NCI-H510A treated with DMSO at 0.1 percent for 48 hours (cell line): ENCODE measurements at regions not wholly inside any gene's neighbourhood (a gene's known extent, or its start where the extent isn't known, plus 50 kb on each side); places are given as distances from the start of the nearest gene placed in this dataset.
"Not testable (repeated sequence)": the region's sequence is repeated elsewhere in the genome, so short reads cannot be mapped to it uniquely, and the experiment has no call there.

ENCODE experiments used
- DNase-seq: peaks from one replicate; lab custom pipeline; 2025; lab: John Stamatoyannopoulos, UW

DNA sequence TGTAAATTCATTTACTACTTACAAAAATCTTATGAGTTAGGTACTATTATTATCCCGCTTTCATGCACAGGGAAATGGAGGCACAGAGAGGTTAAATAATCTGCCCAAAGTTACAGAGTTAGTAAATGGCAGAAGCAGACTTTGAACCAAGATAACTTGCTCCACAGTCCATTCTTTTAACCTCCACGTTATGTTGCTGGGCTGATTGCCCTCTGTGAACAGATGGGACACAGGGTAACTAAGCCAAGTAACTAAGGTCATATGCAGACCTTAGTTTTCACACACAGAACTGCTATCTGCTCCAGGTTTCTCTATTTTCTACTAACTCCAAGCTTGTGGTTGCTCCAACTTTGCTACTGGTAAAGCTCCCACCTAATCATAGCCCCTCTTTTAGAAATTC, 147.1 kb upstream of the IFNG-AS1 start:
- DNase-seq, result no peak

DNA sequence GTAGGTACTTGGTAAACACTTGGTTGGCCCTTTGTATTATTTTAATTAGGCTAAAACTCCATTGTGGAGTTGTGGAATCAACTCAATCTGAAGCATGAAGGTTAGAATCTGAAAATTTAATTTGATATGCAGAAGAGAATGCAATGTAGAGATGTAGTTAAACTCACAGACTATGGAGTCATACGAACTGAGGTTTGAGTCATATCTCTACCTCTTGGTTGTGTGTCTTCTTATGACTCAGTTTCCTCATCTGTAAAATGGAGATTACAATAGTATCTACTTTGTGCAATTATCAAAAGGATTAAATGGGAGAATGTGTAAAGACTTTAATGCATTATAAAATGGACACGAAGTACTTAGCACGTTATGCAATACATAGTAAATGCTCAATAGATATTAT, 146.0 kb upstream of the IFNG-AS1 start:
- no peak for DNase-seq

DNA sequence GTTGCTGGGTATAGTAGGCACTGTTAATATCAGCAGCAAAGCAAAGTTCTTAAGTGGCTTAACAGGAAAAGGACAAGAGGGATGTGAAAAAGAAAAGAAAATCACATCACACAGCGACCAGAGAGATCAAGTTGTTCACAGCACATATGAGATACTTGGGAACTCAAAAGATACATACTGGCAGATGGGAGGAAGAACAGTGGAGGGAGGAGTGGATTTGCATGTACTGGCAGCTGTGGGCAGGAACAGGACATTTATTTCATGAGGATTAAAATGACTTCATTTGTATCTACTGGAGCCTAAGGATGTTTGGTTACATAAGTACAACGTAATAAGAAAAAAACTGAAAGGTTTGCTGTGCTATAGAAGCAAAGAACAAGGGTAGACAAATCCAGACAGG, 136.5 kb upstream of the IFNG-AS1 start:
- no peak for DNase-seq

GRCh38 chr12:67853204-67853603, 136.0 kb upstream of the IFNG-AS1 start:
- no peak for DNase-seq

DNA sequence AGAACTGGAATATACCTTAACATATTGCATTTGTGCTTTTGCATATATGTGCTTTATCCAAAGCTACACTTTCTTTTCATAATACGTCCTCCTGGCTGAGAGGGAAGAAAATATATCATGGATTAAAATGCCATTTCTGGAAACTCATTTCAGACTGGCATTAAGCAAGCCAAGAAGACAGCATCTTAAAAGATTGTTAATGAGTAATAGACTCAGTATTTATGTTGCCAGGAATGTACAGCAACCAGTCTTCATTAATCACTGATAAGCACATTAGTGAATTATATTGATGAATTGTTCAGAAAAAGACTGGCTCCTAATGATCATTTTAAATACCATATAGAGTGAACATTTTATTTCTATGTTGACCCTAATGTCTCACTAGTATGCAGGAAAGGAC, 134.9 kb upstream of the IFNG-AS1 start:
- DNase-seq, result no peak

GRCh38 chr12:67855103-67855502, 134.1 kb upstream of the IFNG-AS1 start:
- DNase-seq, result no peak

DNA sequence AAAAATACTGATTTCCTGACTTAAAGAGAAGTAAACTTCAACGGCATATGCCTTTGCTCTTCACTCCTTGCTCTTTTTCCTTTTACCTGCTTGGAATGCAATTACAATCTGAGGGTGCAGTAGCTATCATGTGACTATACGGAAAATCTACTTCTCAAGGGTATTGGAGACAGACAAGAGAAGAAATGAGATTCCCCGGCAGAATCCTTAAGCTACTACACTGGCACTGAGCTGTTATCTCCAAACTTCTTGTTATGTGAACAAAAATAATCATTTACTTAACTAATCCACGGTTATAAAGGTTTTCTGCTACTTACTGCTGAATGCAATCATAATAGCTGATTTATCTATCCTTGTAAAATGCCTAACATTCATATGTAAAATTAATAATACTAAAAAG, 118.0 kb upstream of the IFNG-AS1 start:
- no peak for DNase-seq

DNA sequence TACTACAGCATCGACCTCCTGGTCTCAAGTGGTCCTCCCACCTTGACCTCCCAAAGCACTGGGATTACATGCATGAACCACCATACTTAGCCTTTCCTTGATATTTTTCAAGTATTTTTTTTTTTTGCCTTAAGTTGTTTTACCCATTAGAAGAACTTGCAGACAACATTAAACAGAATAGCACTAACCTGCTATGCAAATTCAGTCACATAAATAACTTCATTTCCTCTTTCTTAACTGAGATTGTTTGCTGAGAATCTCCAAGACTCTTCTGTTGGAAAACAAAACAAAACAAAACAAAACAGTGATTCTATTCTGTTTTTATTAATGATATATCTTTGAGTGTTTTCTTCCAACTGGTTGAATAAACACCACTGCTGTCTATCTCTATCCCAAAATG, 115.9 kb upstream of the IFNG-AS1 start:
- DNase-seq, result no peak

- no peak for DNase-seq
Measured at GRCh38 chr12:67876305-67876915, 112.8 kb upstream of the IFNG-AS1 start.

DNA sequence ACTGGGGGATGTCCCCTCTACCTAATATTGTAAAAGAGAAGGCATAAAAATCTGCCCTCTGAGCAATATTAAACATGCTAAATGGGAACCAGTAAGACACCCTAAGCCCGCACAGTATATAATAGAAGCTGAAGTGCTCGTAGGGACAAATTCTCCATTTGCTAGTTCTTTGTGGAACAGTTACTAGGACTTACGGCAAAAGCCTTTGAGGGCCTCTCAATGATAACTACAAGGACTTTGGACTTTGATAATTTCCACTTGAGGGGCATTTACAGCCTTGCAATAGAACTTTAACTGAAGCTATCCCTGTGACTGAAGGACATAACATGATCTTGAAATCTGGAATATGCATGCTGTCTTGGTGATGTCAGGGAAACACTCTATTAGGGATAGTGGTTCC, 111.5 kb upstream of the IFNG-AS1 start:
- no peak for DNase-seq

DNA sequence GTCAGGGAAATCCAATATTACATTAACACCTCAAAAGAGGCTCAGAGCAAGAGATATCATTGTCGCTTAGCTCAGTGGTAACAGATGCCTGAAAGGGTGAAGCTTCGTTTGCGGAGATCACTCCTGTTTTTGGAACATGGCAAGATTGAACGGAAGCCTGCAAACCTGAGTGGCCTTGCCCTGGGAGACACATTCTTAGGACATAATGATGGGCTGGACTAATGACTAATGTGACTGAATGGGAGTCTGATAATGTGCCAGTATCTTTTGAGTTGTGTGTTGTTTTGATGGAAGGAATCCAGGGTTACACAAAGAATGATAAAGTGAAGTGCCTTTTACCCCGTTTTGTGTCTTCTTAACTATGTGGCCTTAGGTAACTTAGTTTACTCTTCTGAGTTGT, 109.3 kb upstream of the IFNG-AS1 start:
- no peak for DNase-seq

DNA sequence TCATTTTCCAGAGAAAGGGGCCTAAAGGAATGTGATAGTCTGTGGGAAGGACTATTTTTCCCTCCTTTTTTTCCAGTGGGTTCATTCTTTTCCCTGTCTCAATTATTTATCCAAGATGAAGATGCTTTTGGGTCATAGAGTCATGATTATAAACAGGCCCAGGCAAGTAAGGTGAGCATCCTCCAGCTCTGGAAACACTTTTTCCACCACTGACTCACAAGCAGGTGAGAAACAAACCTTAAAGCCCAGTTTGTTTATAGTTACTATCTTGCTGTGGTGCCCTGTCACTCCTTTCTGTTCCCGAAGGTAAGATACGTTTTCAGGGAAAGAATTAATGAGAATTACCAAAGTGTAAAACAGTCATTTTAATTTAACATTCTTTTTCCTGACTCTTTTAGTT, 107.7 kb upstream of the IFNG-AS1 start:
- no peak for DNase-seq

- no peak for DNase-seq
Measured at GRCh38 chr12:67884596-67884995, 104.7 kb upstream of the IFNG-AS1 start.

DNA sequence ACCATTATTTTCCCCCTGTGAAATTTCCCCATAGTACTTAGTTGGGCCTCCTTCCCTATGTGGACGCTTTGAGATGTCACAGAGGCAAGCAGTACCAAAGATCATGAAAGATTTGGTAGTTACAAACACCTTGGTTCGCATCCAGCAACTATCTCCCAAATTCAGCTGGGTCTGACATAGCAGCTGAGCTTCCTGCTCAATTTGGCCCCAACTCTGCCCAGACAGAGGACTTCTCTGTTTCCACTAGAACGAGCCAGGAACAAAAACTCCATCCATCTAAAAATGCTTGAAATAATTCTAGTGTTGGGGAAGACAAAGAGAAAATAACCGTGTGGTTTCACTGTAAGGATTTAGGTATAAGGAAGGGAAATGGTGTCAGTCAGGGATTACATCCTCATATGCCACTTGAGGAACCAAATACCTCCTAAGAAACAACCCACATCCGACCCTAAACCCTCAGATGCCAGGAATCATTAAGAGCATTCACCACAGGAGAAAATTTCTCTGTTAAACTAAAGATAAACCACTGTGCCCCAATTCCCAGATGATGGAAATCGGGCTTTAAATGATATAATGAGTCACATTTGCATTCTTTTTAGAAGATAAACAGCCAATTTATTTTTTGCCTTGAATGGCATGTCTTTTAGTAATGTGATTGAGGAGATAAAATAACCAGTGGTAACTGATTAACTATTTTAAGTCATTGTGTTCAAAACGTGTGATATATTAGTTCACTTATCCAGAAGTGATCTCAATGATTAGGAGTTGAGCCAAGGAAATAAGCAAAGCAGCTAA, 103.7 kb upstream of the IFNG-AS1 start:
- no peak for DNase-seq

DNA sequence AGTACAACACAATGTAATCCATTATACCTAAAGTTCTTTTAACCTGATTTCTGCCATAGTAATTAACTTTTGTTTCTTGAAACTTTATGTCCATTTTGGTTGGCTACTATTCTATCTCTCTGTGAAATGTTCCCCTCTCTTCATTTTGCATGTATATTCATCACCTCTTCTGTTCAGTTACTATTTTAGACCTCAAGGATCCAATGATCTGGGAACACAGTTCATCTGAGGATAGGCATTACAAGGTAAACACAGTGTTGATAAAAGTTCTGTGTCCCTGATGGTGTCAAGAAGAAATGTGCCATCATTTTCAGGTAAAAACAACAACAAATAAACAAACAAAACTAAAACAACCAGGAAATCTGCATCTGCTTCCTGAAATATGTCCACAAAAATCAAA, 102.2 kb upstream of the IFNG-AS1 start:
- DNase-seq, result no peak

GRCh38 chr12:67889931-67890330, 99.3 kb upstream of the IFNG-AS1 start:
- DNase-seq, result no peak

DNA sequence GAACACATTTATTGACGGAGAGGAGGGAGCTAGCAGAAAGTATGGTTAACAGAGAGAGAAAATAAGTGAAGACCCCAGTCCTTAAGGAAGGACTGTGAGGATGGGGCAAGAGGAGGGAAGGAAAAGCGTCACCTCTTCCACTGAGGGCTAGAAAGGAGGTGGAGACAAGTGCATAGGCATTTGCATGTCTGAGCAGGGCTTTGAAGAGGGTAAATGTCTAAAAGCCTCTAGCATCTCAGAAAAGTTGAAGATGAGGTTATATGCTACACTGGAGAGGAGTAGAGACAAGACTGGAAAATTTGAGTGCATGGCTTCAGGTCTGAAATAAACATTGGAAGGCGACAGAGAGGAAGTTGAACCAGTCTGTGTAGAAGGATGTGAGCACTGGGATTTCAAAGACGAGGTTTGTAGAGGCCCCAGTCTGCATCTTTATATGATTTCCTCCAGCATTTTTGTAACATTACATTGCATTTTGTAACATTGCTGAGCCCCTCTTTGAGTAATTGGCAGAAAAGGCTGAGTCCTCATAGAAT, 98.5 kb upstream of the IFNG-AS1 start:
- DNase-seq, result no peak

GRCh38 chr12:67891596-67891995, 97.7 kb upstream of the IFNG-AS1 start:
- DNase-seq, result no peak

DNA sequence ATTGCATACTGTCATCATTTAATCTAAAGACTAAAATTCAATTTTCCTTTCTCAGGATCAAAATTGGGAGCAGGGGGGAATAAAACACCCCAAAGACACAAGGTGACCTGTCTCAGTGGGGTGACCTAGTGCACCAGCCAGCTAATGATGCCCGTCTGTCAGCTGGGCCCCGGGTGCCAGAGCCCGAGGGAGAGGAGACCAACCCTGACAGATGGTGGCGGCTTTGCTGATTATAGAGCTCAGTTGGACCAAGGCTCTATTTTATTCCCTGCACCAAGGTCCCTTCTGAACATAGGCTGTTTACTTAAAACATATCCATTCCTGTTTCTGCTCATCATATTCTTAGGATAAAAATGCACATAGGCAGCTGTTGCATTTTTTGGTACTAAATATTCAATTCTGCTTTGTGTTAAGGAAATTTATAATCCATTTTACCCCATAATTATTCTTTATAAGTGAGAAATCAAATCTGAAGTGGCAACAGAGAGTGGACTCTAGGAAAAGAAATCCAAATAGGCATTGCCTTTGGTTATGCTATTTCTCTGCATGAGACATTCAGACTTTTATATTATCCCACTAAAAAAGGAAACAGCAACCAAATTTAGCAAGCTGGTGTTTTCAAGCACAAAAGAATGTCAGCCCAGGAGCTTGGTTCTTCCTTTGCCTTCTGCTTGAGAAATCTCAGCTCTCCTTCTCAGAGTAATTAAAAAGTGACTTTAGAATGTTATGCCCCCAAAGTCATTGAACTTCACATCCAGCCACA, 96.8 kb upstream of the IFNG-AS1 start:
- DNase-seq, result no peak

DNA sequence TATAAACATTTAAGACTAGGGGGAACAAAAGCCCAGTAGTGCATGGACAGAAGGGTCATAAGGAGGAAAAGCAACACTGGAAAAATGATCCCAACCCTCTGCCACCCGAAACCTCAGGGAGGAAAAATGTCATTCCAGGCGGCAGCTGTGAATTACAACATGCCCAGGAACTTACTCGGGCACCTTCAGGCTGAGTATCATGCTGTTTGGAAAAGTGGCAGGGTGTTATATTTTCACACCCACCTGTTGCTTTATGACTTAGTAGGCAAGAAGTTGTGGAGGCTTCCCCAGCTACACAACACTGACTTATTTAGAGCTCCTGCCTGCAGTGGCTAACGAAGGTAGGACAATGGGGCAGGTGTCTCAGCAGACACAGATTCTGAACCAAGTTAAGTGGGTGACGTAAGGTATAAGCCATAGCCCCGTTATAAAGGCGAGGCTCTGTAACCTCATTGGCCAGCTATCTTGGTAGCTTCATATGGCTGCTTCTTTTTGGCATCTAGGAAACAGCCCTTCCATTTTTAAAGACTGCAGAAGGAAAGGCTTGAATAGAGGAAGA, 96.1 kb upstream of the IFNG-AS1 start:
- no peak for DNase-seq

GRCh38 chr12:67900418-67900817, 88.8 kb upstream of the IFNG-AS1 start:
- not testable (repeated sequence) for DNase-seq

GRCh38 chr12:67909091-67909531, 80.1 kb upstream of the IFNG-AS1 start:
- DNase-seq, result no peak
